HG03521 (cell line): ENCODE measurements at regions not wholly inside any gene's neighbourhood (a gene's known extent, or its start where the extent isn't known, plus 50 kb on each side); places are given as distances from the start of the nearest gene placed in this dataset.

Source experiments
- ATAC-seq: cut with Tn5 transposase; IDR thresholded peaks from one replicate; pipeline ENCODE4 v1.9.1; 2021; ENCODE audit warnings: mild to moderate bottlenecking, moderate library complexity; ENCODE audit not compliant: unreplicated experiment

DNA sequence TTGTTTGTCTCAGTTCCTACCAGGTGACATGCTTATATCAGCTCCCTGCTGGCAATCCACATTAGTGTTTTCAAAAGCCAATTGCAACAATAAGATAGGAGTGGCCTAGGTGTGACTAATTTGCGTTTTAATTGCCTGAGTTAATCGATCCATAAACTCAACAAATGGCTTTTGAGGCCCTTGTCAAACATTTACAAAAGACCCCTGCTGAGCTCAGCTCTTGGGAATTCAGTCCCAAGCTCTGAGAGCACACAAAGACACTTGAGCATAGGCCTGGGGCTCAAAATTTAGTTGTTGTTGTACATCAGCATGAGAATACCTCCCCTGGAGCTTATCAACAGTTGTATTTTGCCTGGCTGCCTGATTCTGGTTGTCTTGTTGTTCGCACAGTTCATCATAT is 1134.4 kb upstream of the TSPY4 start:
- ATAC-seq = no peak

DNA sequence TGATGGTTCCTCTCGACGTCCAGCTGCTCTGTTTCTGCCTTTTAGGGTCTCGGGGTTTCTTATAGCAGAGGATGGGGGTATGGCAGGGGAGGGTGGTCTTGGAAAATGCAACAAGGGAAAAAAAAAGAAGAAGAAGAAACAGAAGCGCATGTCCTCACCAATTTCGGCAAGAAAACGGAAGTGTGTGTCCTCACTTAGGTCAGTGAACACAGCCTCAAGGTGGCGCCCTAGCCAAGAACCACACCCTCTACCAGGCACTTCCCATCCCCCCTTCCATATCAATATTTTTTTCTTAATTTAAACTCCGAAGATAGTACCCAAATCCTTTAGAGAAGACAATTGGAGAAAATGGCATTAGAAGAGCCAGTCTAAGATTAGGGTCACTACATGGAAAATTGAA is 1096.1 kb upstream of the TSPY4 start:
- ATAC-seq = no peak

DNA sequence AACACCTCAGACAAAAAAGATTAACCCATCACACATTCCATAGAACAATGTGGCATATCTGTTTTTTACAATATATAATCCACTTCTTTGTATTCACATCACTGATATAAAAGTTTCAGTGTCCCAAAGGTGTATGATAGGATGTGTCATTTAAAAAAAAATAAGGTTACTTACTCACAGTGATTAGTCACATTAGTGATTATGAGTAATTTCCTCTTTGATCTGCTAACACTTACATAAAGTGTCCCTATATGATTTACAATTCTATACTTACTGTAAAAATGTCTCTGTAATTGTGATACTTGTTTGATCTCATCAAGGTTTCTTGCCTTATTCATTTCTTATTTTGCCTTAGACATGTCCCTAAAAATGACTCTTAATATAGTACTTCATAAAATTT is 1063.5 kb upstream of the TSPY4 start:
- ATAC-seq = no peak

DNA sequence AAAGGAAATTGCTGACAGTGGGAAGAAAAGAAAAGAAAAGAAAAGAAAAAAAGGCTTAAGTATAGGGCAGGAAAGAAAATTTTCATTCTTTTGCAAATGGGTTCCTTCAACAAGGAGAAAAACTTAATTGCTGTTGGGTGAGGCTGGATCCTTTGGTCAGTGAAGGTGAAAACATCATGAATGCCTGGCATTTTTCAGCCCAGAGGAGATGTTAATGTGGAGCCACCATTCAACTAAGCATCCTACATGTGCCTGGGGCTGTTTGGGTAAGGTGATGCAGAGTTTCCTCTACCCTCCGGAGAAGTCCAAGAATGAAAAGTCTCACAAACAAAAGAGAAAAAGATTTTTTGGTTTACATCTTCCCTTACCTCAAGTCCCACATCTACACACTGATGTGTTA is 1032.2 kb upstream of the TSPY4 start:
- ATAC-seq = no peak

DNA sequence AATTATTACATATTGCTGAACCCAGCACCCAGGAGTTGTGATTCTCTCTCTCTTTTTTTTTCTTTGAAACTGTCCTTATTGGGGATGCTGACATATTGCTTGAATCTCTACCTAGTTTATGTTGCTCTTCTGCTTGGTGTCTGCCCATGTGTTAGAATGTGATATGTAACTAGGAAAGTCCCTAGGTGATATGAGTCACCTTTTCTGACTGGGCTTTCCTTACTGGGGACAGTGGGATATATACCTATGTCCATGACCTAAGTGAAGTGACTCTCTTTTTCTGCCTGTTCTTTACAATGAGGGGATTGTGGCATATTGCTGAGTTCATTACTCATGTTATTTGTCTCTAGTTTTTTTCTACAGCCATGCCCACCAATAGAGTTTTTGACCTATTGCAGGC is 1013.2 kb upstream of the TSPY4 start:
- no peak for ATAC-seq

DNA sequence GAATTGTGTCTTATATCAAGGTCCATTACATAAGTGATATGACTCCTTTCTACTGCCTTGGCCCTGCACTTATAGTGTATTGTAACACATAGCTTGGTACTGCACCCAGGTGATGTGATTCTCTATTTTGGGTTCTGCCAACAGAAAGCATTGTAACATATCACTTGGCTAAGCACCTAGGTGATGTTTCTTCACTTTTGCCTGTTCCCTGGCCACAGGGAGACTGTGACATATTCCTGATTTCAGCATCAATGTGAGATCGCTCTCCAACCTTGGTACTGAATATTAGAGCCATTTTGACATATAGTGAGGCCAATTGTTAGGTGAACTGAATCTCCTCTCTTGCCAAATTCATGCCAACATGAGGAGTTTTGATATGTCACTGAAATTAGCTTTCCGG is 1010.3 kb upstream of the TSPY4 start:
- no peak for ATAC-seq

DNA sequence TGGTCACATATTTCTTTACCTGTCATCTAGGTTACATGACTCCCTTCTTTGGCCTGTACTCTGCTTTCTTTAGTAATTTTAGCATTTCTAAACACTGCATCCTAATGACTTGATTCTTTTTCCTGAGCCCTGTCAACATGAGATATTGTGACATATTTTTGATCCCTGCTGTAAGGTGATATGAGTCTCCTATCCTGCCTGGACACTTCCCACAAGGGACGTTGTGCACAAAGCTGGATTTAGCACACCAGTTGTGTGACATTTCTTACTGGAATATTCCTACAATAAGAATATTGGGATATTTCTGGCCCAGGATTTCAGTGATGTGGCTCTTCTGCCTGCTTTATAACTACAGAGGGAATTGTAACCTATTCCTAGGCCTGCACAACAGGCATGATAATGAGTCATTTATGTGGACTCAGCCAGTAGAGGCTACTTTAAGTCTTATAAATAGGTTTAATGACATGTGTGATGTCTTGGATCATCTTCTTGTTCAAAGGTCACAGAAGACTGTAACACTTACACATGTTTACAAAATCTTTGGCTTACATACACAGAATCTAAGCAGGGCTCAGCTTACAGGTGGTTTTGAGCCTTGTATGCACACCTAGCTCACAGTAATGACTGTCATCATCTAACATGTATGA is 1009.4 kb upstream of the TSPY4 start:
- no peak for ATAC-seq

DNA sequence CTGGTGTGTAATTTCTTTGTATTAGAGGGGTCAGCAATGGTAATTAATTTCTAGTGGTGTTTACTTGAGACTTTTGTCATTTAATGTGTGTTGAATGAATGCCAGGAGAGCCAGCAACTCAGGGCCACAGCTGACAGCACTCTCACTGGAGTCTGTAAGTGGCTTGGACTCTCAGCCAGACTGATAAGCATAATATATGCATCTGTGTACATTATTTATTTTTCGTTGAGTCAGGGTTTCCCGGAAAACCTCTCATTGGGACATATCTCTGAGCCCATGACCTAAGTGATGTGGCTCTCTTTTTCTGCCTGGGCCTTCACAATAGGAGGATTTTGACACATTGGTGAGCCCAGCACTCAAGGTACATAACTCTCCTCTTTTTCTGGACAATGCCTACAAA is 1007.8 kb upstream of the TSPY4 start:
- ATAC-seq = no peak

DNA sequence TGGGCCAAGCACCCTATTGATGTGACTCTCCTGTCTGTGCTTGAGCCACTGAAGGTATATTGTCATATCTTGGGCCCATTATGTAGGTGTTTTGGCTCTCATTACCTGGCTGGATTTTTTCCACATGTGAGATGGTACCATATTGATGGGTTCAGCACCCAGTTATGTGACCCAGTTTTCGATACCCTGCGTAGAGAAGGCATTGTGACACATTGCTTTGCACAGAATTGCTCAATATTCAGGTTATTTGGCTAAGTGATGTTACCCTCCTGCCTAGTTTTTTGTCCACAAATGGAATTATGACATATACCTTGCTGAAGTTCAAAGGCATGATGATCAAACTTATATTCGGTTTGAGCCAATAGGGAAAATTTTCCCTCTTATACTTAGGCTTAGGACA is 1007.3 kb upstream of the TSPY4 start:
- no peak for ATAC-seq

DNA sequence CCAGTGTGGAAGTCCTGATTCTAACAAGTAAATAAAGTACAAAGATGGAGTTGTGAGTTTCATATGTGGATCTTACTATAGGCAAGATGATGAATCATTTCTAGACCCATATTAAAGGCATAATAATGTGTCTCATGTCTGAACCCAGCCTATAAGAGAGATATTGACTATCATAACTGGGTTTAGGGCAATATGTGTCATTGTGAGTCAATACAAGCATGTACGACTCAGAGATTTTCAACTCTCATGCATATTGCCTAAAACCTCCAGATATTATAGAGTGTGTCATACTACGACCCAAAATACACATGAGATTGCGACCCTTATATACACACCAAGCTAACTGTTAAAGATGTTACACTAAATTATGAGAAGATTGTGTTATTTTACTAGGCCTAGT is 1003.9 kb upstream of the TSPY4 start:
- no peak for ATAC-seq

DNA sequence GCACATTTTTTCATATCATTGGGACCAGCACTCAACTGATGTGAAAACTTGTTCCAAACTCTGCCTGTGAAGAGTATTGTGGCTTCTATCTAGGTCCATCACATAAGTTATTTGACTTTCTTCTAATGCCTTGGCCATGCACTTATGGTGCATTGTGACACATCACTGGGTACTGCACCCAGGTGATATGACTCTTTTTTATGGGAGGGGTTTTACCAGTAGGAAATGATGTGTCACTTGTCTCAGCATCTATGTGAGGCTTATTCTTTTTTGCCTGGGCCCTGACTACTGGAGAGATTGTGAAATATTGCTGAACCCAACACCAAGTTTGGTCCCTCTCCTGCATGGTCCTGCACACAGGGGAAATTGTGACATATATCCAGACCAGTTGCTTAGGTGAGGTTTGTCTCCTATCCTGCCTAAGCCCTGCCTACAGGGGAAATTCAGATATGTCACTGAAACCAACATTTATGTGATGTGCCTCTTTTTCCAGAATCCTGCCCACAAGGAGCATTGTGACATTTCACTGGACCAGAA is 1001.9 kb upstream of the TSPY4 start:
- ATAC-seq = no peak

DNA sequence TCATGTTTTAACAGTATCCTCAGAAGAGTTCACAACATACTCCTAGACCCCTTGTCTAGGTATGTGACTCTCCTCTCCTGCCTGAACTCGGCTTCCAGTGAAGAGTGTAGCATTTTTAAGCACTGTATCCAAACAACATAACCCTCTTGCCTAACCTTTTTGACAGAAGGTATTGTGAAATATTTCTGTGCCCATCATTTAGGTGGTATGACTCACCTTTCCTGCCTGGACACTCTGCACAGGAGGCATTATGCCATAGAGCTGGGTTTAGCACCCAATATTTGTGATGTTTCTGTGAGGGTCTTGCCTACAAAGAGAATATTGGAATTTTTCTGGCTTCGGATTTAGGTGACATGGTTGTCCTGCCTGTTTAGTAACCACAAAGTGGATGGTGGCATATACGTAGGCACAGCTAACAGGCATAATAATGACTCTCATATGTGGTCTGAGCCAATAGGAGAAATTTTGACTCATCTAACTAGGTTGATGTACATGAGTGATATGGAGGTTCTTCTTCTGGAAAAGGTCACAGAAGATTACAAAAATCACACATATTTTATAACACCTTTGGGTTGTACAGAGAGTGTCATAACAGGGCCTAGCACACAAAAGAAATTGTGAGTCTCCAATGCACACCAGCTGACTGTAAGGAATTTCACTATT is 1001.0 kb upstream of the TSPY4 start:
- ATAC-seq = no peak

DNA sequence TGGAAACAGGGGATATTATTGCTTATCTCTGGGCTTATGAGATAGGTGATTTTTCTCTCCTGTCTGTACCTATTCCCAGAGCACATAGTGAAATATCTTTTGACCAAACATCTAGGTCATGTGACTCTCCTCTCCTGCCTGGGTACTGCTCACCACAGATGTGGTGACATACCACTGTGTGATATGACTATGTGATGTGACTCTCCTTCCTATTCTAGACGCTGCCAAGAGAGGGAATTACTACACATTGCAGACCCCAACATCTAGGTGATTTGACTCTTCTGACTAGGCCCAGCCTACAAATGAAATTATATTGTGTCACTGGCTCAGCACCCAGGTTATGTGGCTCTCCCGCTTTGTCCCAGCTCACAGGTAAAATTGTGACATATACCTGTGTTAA is 996.3 kb upstream of the TSPY4 start:
- no peak for ATAC-seq

DNA sequence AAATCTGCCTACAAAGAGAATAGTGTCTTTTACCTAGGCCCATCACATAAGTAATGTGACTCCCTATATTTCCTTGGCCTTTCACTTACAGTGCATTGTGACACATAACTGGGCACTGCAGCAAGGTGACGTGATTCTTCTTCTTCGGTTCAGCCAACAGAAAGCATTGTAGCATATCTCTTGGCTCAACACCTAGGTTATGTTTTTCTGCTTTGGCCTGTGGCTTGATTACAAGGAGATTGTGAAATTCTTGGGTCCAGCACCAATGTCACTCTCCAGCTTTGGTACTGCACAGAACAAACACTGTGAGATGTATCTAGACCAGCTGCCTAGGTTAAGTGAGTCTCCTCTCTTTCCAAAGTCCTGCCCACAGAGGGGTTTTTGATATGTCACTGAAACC is 995.1 kb upstream of the TSPY4 start:
- ATAC-seq = no peak

DNA sequence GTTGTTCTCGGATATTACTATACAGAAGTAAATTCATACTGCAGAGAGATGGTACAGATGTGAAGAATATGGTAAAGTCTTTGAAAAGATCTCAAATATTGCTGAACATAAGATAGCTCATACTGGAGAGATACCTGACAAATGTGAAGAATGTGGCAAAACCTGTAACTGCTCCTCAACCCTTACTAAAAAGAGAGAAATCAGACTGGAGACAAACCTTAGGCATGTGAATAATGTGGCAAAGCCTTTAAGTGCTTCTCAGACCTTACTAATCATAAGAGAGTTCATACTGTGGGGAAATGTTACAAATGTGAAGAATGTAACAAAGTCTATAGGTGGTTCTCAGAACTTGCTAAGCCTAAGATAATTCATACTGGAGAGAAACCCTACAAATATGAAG is 986.0 kb upstream of the TSPY4 start:
- no peak for ATAC-seq

DNA sequence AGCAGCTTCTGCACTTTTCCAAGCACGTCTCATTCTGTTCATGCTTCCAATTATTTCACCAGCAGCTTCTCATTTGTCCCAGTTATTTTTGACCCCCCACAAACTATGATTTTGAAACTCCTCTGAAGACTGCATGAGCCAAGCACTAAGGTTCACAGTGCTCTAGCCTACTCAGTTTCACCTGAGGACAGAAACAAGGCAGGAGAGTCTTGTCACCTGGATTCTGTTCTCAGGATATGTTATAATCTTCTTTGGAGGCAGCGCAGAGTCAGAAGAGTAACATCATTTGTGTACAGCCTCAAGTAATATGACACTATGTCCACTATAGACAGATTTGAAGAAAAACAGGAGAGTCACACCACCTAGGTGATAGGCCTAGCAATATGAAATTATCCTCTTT is 985.1 kb upstream of the TSPY4 start:
- ATAC-seq = no peak

DNA sequence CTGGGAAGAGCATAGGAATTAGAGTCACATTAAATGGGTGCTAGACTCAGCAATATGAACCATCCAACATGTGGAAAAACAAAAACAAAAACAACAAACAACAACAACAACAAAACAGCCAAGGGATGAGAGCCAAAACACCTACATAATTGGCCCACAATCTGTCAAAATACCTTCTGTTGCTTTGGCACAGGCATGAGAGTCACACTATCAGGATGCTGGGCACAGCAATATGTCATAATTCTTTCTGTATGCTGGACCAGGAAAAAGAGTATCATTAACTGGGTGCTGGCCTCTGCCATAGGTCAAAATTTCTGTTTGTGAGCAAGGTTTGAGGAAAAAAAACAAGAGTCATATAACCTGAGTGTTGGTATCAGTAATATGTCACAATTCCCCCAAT is 979.1 kb upstream of the TSPY4 start:
- ATAC-seq = no peak

DNA sequence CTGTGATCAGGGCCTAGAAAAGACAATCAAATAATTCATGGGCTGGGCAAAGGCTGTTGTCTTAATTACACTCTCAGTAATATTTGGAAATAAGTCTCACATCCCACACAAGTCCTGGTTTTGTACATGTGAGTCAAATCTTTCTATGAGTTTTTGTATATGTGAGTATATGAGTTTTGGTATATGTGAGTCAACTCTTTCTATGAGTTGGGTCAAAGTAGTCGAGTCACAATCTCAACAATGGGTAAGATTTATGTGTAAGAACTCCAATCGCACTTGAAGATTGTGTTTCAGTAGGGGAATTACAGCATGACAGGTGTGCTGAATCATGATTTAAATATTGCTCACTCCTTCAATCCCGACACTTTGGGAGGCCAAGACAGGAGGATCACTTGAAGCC is 975.5 kb upstream of the TSPY4 start:
- ATAC-seq = no peak

DNA sequence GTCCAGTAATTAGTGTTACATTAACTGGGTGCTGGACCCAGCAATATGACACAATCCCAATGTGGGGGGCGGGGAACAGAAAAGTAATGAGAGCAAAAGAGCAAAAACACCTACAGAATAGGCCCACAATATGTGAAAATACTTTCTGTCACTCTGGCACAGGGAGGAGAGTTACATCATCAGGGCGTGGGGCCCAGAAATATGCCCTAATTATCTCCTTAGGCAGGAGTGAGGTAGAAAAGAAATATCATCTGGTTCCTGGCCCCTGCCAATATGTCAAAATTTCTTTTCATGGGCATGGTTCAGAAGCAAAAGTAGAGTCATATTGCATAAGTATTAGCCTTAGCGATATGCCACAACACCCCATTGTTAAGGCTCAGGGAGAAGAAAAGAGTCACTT is 959.8 kb upstream of the TSPY4 start:
- no peak for ATAC-seq

DNA sequence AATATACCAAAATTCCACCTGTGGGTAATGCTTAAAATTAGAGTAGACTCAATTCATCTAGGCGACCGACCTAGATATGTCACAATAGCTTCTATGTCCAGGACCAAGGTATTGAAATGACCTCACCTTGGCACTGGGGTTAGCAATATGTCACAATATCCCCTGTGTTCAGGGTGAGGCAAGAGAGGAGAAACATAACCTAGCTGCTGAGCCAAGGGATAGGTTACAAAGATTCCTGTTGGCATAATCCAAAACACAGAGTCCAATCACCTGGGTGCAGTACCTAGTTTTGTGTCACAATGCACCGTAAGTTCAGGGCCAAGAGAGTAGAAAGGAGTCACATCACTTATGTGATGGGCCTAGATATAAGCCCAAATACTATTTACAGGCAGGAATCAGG is 957.5 kb upstream of the TSPY4 start:
- no peak for ATAC-seq

DNA sequence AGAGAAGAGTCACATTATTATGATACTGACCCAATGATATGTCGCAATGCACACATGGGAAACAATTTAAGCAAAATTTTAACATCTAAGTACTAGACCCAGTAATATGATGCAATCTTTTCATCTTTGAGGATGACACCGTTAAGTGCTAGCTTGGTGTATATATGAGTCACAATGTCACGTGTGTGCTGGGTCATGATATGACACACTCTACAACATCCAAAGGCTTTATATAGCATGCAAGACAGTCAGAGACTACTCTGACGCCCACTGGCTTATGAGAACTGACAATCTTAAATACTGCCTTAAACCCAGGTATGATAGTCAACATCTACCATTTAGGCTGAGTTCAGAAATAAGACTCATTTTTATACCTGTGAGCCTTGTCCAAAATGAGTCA is 955.8 kb upstream of the TSPY4 start:
- no peak for ATAC-seq

DNA sequence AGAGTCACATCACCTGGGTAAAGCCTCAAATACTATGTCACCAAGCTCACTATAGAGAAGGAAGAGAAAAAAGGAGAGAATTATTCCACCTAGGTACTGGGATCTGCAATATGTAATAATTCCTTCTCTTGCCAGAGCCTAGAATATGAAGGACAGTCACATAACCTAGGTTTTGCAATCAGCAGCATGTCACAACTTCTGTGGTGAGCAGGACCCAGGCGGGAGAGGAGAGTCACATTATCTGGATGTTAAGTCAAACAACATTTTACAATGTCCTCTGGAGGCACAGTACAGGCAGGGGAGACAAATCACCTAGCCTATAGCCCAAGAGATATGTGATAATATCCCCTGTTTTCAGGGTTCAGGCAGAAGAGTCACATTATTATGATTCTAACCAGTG is 951.2 kb upstream of the TSPY4 start:
- ATAC-seq = no peak

DNA sequence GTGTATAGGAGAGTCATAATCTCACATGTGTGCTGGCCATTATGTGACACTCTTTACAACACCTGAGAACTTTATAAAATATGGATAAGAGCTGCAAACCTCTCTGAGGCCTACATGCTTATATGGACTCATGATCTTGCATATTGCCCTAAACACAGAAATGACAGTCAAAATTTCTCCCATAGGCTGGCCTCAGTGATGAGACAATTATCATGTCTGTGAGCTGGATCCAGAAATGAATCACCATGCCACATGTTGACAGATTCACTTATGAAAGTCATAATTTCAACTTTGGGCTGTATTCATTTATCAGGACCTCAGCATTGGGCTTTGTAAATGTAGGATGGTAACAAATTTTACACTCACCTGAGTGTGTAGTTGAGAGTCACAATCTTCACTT is 948.8 kb upstream of the TSPY4 start:
- ATAC-seq = no peak
